Right atrium auricular region (tissue), 2 donors: ENCODE measurements at regions not wholly inside any gene's neighbourhood (a gene's known extent, or its start where the extent isn't known, plus 50 kb on each side); places are given as distances from the start of the nearest gene placed in this dataset.

Experiments used
- DNase-seq: peaks from one replicate; pipeline ENCODE4 v3.0.0-alpha.2; 2019; ENCODE audit warnings: low spot score
- H3K27ac ChIP-seq, 2 donors: fragments of 200-600 bp; sonication (generic); 1 replicate in 1 of 2; 2 replicates in 1 of 2; pipeline ENCODE4 v1.5.1; 2016 to 2019
- H3K27me3 ChIP-seq, 2 donors: fragments of 200-600 bp; sonication (generic); one replicate each; pipeline versions ENCODE4 v1.5.1 to v1.6.0; 2017 to 2019
- H3K36me3 ChIP-seq: fragments of 200-600 bp; sonication (generic); one replicate; pipeline ENCODE4 v1.5.1; 2016
- H3K4me1 ChIP-seq, 2 donors: fragments of 200-600 bp; sonication (generic); one replicate each; pipeline versions ENCODE4 v1.5.1 to v1.6.0; 2017 to 2019
- H3K4me3 ChIP-seq, 2 donors: fragments of 200-600 bp; sonication (generic); 1 replicate in 1 of 2; 2 replicates in 1 of 2; pipeline ENCODE4 v1.5.1; 2017 to 2019; ENCODE audit warnings: mild to moderate bottlenecking in 1 of 2, moderate library complexity in 1 of 2
- H3K9me3 ChIP-seq, 2 donors: fragments of 200-600 bp; sonication (generic); one replicate each; pipeline ENCODE4 v1.5.1; 2019
- TF ChIP-seq, protein P1 (sequence below), 2 donors: fragments of 200-600 bp; sonication (generic); IDR thresholded peaks; one replicate each; pipeline ENCODE4 v1.5.1; 2019; ENCODE audit warnings: antibody characterized with exemption in 2 of 2

DNA sequence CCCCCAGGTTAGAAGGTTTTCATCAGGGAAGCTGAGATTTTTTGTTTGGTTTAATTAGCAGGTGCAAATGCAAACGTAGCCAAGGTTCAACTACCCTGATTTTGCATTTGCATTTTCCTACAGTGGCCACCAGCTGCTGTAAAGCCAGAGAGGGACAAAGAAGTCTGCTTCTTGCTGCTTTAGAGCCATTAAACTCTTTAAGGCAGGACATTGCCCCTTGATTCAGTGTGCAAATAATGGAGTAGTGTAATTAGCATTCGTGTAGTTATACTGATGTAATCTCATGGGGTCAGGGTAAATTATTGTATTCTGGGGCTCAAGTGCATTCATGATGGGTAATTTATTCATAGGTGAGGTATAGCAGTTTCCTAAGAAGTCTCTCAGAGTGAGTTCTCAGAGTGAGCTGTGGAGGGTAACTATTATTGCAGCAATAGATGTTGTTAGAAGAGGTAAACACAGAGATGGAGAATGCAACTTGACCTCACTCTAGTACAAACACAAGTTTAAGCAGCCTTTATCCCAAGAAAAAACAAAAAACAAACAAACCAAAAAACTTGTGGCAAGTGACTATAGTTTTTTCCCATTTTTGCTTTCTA lies 526.5 kb downstream of the KIF4B start:
- H3K36me3 ChIP-seq: no peaks in the 10 kb centered on the region
- H3K4me3 ChIP-seq: no peak overlapping the region
- H3K4me1 ChIP-seq: no peaks in the 10 kb centered on the region
- no peaks in the 10 kb centered on the region for H3K9me3 ChIP-seq
- TF ChIP-seq, protein P1, sequence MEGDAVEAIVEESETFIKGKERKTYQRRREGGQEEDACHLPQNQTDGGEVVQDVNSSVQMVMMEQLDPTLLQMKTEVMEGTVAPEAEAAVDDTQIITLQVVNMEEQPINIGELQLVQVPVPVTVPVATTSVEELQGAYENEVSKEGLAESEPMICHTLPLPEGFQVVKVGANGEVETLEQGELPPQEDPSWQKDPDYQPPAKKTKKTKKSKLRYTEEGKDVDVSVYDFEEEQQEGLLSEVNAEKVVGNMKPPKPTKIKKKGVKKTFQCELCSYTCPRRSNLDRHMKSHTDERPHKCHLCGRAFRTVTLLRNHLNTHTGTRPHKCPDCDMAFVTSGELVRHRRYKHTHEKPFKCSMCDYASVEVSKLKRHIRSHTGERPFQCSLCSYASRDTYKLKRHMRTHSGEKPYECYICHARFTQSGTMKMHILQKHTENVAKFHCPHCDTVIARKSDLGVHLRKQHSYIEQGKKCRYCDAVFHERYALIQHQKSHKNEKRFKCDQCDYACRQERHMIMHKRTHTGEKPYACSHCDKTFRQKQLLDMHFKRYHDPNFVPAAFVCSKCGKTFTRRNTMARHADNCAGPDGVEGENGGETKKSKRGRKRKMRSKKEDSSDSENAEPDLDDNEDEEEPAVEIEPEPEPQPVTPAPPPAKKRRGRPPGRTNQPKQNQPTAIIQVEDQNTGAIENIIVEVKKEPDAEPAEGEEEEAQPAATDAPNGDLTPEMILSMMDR (IDR thresholded peaks at IDR 0.05): no peak
- H3K27me3 ChIP-seq: no peaks in the 10 kb centered on the region
- H3K27ac ChIP-seq: no peak overlapping the region
- no peak for DNase-seq

DNA sequence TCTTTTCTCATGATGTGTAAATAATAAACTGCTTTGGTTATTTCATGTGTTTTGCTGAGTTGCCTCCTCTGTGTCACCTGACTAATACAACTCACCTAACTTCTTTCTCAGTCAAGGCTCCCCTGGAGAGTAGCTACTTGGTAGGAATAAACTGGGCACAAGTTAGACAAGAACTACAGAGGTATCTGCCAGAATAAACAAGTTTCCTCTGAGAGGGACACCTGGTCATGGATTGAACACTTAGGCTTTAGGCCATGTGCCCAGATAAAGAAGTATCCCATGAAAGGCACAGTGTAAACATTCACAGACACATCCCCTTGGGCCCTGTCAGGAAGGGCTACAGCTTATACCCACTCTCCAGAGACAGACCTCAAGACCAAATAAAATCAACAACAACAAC lies 532.5 kb downstream of the KIF4B start:
- no peaks in the 10 kb centered on the region for H3K9me3 ChIP-seq
- no peak overlapping the region for H3K27ac ChIP-seq
- DNase-seq: no peak
- no peaks in the 10 kb centered on the region for H3K36me3 ChIP-seq
- H3K4me1 ChIP-seq: no peaks in the 10 kb centered on the region
- TF ChIP-seq, protein P1 (IDR thresholded peaks at IDR 0.05): no peak
- no peak overlapping the region for H3K4me3 ChIP-seq
- no peaks in the 10 kb centered on the region for H3K27me3 ChIP-seq

DNA sequence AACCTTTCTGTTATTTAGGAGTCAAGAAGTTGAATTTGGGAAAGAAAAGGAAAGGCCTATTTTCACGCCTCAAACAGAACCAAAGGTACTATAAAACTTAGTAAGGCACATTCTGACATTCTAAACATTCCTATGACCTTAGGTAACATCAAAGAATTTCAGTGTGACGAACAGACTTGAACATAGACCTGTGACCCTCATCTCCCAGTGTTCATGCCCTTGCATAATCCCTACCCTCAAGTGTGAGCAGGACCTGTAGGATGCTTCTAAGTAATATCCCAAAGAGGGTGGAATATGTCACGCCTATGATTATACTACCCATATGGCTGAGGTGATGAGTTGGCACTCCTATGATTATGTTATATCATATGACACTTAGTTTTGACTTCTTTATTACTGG lies 540.9 kb downstream of the KIF4B start:
- no peak overlapping the region for H3K4me3 ChIP-seq
- H3K36me3 ChIP-seq: no peaks in the 10 kb centered on the region
- TF ChIP-seq, protein P1 (IDR thresholded peaks at IDR 0.05): no peak
- H3K9me3 ChIP-seq: no peaks in the 10 kb centered on the region
- no peak overlapping the region for H3K27ac ChIP-seq
- no peaks in the 10 kb centered on the region for H3K4me1 ChIP-seq
- H3K27me3 ChIP-seq: no peaks in the 10 kb centered on the region
- DNase-seq: no peak

DNA sequence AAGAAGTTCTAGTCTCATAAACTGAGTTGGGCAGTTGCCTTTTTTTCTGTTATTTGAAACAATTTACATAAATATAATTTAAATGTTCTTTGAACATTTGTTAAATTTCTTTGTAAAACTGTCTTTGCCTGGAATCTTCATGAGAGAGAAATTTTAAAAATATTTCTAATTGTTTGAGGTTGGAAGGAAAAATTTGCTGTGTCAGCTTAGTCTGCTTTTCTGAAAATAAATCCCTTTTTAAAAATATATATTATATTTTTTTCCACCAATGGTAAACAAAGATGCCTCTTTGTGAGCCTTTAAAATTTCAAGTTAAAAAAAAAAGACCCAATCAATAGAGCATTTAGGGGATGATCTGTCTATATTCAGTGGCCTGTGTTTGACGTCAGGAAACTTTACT lies 542.7 kb downstream of the KIF4B start:
- Histone ChIP-seq H3K27ac (no peak overlapping the region), H3K36me3 (no peaks in the 10 kb centered on the region), H3K4me3 (no peak overlapping the region), H3K4me1 (no peaks in the 10 kb centered on the region), H3K27me3 (no peaks in the 10 kb centered on the region), H3K9me3 (no peaks in the 10 kb centered on the region)
- no peak for DNase-seq
- TF ChIP-seq, protein P1 (IDR thresholded peaks at IDR 0.05): no peak

DNA sequence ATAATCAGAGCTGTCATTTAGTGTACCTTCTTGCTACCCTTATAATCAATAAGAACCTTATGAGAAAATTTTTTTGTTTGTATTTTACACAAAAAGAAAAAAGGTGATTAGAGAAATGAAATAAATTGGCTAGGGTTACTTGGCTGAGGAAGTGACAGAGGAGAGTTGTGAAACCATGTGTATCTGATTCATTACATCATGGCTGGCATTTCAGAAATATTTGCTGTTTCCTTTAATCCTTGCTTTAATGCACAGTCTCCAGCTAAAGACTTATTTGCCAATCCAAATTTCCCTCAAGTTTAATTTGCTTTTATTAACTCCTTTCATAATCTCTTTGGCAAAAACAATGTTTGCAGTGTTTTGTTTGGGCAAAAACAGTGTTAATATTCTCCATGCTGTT lies 543.1 kb downstream of the KIF4B start:
- Histone ChIP-seq H3K4me1 (no peaks in the 10 kb centered on the region), H3K36me3 (no peaks in the 10 kb centered on the region), H3K27ac (no peak overlapping the region), H3K9me3 (no peaks in the 10 kb centered on the region), H3K4me3 (no peak overlapping the region), H3K27me3 (no peaks in the 10 kb centered on the region)
- TF ChIP-seq, protein P1 (IDR thresholded peaks at IDR 0.05): no peak
- DNase-seq: no peak

DNA sequence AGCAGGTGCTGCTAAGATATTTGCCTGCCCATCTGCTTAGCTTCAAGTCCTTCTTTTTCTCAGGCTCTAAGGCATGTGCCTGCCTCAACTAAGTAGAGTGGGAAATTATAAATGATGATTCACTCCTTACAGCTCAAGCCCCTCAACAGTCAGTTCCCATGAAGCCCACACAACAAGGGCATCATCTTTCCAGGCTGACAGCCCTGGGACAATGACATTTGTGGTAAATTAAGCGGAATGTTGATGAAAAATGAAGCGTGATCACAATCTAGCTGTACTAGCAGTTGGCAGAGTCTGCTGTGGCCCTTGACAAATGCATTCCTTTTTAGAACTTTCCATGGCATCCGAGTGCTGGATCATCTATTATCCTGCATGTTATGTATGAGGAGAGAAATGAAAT lies 548.6 kb downstream of the KIF4B start:
- H3K27me3 ChIP-seq: no peaks in the 10 kb centered on the region
- no peaks in the 10 kb centered on the region for H3K36me3 ChIP-seq
- no peak for DNase-seq
- no peaks in the 10 kb centered on the region for H3K4me1 ChIP-seq
- no peak overlapping the region for H3K4me3 ChIP-seq
- TF ChIP-seq, protein P1 (IDR thresholded peaks at IDR 0.05): no peak
- H3K27ac ChIP-seq: no peak overlapping the region
- H3K9me3 ChIP-seq: no peaks in the 10 kb centered on the region
